RWPE2 (cell line): ENCODE measurements at regions not wholly inside any gene's neighbourhood (a gene's known extent, or its start where the extent isn't known, plus 50 kb on each side); places are given as distances from the start of the nearest gene placed in this dataset.

Experiments
- ATAC-seq: fragments of 200-7000 bp; cut with Tn5 transposase; 3 replicates; pipeline ENCODE4 v1.9.1; 2021; ENCODE audit warnings: low read depth
- DNase-seq: peaks from one replicate; pipeline ENCODE4 v3.0.0-alpha.2; 2020; ENCODE audit warnings: low spot score
- H3K27ac ChIP-seq: fragments of 450-650 bp; 2 replicates; pipeline ENCODE4 v1.5.1; 2017; ENCODE audit warnings: mild to moderate bottlenecking; ENCODE audit not compliant: poor library complexity, severe bottlenecking
- H3K27me3 ChIP-seq: fragments of 250-450 bp; sonication (Bioruptor Pico); 2 replicates; pipeline ENCODE4 v1.5.1; 2021; ENCODE audit warnings: mild to moderate bottlenecking, moderate library complexity; ENCODE audit not compliant: insufficient read depth, poor library complexity, severe bottlenecking
- H3K36me3 ChIP-seq: fragments of 250-450 bp; sonication (Bioruptor Pico); 2 replicates; pipeline ENCODE4 v1.5.1; 2020; ENCODE audit warnings: low read depth, mild to moderate bottlenecking, moderate library complexity
- H3K4me1 ChIP-seq: fragments of 250-450 bp; sonication (Bioruptor Pico); 2 replicates; pipeline ENCODE4 v1.5.1; 2021; ENCODE audit warnings: mild to moderate bottlenecking, moderate library complexity; ENCODE audit not compliant: insufficient read depth, poor library complexity, severe bottlenecking
- H3K4me3 ChIP-seq: fragments of 250-450 bp; sonication (Bioruptor Pico); 2 replicates; pipeline ENCODE4 v1.5.1; 2021; ENCODE audit warnings: mild to moderate bottlenecking, moderate library complexity; ENCODE audit not compliant: severe bottlenecking
- H3K9me3 ChIP-seq: fragments of 250-450 bp; sonication (Bioruptor Pico); 2 replicates; pipeline ENCODE4 v1.5.1; 2021; ENCODE audit warnings: mild to moderate bottlenecking, moderate library complexity; ENCODE audit not compliant: severe bottlenecking
- CTCF ChIP-seq: fragments of 450-650 bp; IDR thresholded peaks from one replicate; pipeline ENCODE4 v1.5.1; 2017; ENCODE audit warnings: mild to moderate bottlenecking, moderate library complexity; ENCODE audit not compliant: poor library complexity, severe bottlenecking

GRCh38 chrX:137286423-137286822 lies 252.6 kb upstream of the GPR101 start:
- DNase-seq = no peak
- Histone ChIP-seq H3K27me3 (no peaks in the 10 kb centered on the region), H3K9me3 (no peaks in the 10 kb centered on the region), H3K4me3 (no peak overlapping the region), H3K36me3 (no peaks in the 10 kb centered on the region), H3K4me1 (no peaks in the 10 kb centered on the region), H3K27ac (no peak overlapping the region)
- ATAC-seq = no peak
- TF ChIP-seq CTCF = no peak

DNA sequence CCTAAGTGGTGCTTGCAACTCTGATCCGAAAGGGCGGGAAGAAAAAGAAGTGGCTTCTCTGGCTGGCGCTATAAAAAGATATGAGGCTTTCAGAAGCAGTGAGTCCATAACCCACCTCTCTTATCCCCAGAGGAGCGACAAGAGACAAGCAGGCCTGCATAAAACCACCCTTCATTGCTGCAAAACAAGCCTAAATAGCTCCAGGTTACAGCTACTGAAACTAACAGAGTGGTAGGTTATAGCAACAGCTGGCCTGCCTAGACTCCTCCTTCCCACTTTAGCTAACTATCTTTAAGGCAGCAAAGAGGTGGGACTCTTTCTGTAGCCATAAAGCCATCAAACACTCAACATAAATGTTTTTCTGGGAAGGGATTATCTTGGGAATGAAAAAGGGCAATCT lies 245.0 kb upstream of the GPR101 start:
- H3K9me3 ChIP-seq = no peaks in the 10 kb centered on the region
- TF ChIP-seq CTCF = no peak
- H3K27ac ChIP-seq = no peak overlapping the region
- no peaks in the 10 kb centered on the region for H3K4me1 ChIP-seq
- no peak overlapping the region for H3K4me3 ChIP-seq
- DNase-seq = no peak
- H3K36me3 ChIP-seq = no peaks in the 10 kb centered on the region
- no peaks in the 10 kb centered on the region for H3K27me3 ChIP-seq
- ATAC-seq = no peak

DNA sequence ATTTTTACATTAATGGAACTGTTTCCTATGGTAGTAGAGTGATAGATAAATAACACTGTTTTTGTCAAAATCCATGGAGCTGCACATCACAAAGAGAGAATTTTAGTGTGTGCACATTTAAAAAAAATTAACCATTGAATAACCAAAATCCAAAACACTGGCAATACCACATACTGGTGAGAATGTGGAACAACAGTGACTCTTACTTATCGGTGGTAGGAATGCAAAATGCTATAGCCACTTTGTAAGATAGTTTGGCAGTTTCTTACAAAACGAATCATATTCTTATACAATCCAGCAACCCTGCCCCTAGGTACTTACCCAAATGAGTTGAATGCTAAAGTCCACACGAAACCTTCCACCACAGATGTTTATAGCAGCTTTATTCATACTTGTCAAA lies 229.6 kb upstream of the GPR101 start:
- H3K36me3 ChIP-seq = no peaks in the 10 kb centered on the region
- no peaks in the 10 kb centered on the region for H3K27me3 ChIP-seq
- H3K4me1 ChIP-seq = no peaks in the 10 kb centered on the region
- no peak for DNase-seq
- no peak for ATAC-seq
- no peaks in the 10 kb centered on the region for H3K9me3 ChIP-seq
- H3K4me3 ChIP-seq = no peak overlapping the region
- TF ChIP-seq CTCF = no peak
- H3K27ac ChIP-seq = no peak overlapping the region

DNA sequence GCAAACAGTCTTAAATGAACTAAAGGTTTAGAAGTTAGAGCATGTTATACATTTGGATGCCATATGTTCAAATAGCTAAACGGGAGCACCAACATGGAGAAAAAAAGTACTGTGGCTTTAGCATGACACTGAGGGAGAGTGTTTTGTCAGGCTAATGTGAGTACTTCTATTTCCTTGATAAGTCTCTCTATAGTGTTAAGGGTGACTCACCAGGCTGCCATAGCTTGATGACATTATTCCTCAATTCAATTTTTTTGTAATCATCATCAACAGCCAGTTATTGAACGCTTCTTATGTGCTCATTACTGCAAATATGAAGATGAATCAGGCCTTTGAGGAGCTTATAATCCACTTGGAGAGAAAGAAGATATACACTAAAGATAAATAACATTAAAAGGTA lies 211.4 kb upstream of the GPR101 start:
- Histone ChIP-seq H3K36me3 (no peaks in the 10 kb centered on the region), H3K4me3 (no peak overlapping the region), H3K4me1 (no peaks in the 10 kb centered on the region), H3K27ac (no peak overlapping the region), H3K9me3 (no peaks in the 10 kb centered on the region), H3K27me3 (no peaks in the 10 kb centered on the region)
- no peak for TF ChIP-seq CTCF
- no peak for DNase-seq
- ATAC-seq = no peak

GRCh38 chrX:137236837-137237236 lies 203.0 kb upstream of the GPR101 start:
- ATAC-seq = no peak
- no peaks in the 10 kb centered on the region for H3K27me3 ChIP-seq
- DNase-seq = no peak
- H3K27ac ChIP-seq = no peak overlapping the region
- H3K36me3 ChIP-seq = no peaks in the 10 kb centered on the region
- TF ChIP-seq CTCF = no peak
- no peaks in the 10 kb centered on the region for H3K4me1 ChIP-seq
- no peak overlapping the region for H3K4me3 ChIP-seq
- H3K9me3 ChIP-seq = no peaks in the 10 kb centered on the region
